HepG2 (cell line): ENCODE measurements at regions not wholly inside any gene's neighbourhood (a gene's known extent, or its start where the extent isn't known, plus 50 kb on each side); places are given as distances from the start of the nearest gene placed in this dataset.

Experiments used
- MAF1 ChIP-seq: sonication (generic); formaldehyde crosslinking; IDR thresholded peaks from 2 replicates; pipeline ENCODE4 v1.5.0; 2020; ENCODE audit warnings: missing genetic modification reagents, borderline replicate concordance
- MLXIP ChIP-seq: sonication (generic); formaldehyde crosslinking; IDR thresholded peaks from 2 replicates; pipeline ENCODE4 v1.9.0; 2021; ENCODE audit warnings: missing genetic modification reagents, borderline replicate concordance
- MXD1 ChIP-seq: sonication (generic); formaldehyde crosslinking; IDR thresholded peaks from 2 replicates; pipeline ENCODE4 v1.4.0; 2020; ENCODE audit warnings: mild to moderate bottlenecking, missing genetic modification reagents
- RFXAP ChIP-seq: sonication (generic); formaldehyde crosslinking; IDR thresholded peaks from 2 replicates; pipeline ENCODE4 v1.4.0; 2020; ENCODE audit warnings: missing genetic modification reagents, borderline replicate concordance
- TBX3 ChIP-seq: fragments of 450-650 bp; IDR thresholded peaks from 2 replicates; pipeline ENCODE4 v1.6.1; 2017; ENCODE audit warnings: antibody characterized with exemption, mild to moderate bottlenecking, inconsistent platforms, borderline replicate concordance
- ZFP91 ChIP-seq: sonication (generic); formaldehyde crosslinking; IDR thresholded peaks from 2 replicates; pipeline ENCODE4 v1.9.0; 2022; ENCODE audit warnings: missing genetic modification reagents, mild to moderate bottlenecking, borderline replicate concordance
- ZNF530 ChIP-seq: sonication (generic); formaldehyde crosslinking; IDR thresholded peaks from 2 replicates; pipeline ENCODE4 v1.5.0; 2020; ENCODE audit warnings: low read depth, mild to moderate bottlenecking, missing genetic modification reagents
- ZNF781 ChIP-seq: sonication (generic); formaldehyde crosslinking; IDR thresholded peaks from 2 replicates; pipeline ENCODE4 v1.5.1; 2020; ENCODE audit warnings: borderline replicate concordance, mild to moderate bottlenecking, missing genetic modification reagents; ENCODE audit errors: not compliant biosample characterization

GRCh38 chr14:89708982-89709625, 245.4 kb downstream of the EFCAB11 start (continued):
- TF ChIP-seq MAF1 (no peak), ZNF530 (CRISPR knock-in tag) (no peak), MLXIP (CRISPR knock-in tag) (no peak), TBX3 (no peak), ZFP91 (CRISPR knock-in tag) (no peak), MXD1 (CRISPR knock-in tag) (no peak), ZNF781 (no peak), RFXAP (CRISPR knock-in tag) (no peak)
- TF ChIP-seq, all 625 proteins: peak for 0
